Prostate gland (tissue), 2 donors: ENCODE measurements at regions not wholly inside any gene's neighbourhood (a gene's known extent, or its start where the extent isn't known, plus 50 kb on each side); places are given as distances from the start of the nearest gene placed in this dataset.

Experiments
- CTCF ChIP-seq, 4 experiments: fragments of 200-600 bp in 2 of 4; fragments of 450-650 bp in 2 of 4; sonication (generic) in 2 of 4; IDR thresholded peaks; 1 replicate in 3 of 4; 2 replicates in 1 of 4; pipeline ENCODE4 v1.5.1; 2016 to 2019; ENCODE audit warnings: antibody characterized with exemption in 4 of 4, mild to moderate bottlenecking in 2 of 4, moderate library complexity in 2 of 4
- POLR2A ChIP-seq: fragments of 450-650 bp; IDR thresholded peaks from one replicate; pipeline ENCODE4 v1.6.1; 2016; ENCODE audit warnings: antibody characterized with exemption, mild to moderate bottlenecking
- POLR2AphosphoS5 ChIP-seq: sonication (generic); formaldehyde crosslinking; IDR thresholded peaks from one replicate; pipeline ENCODE4 v1.6.1; 2017; ENCODE audit warnings: antibody characterized with exemption

GRCh38 chr5:68010740-68011139, 204.8 kb upstream of the PIK3R1 start:
- no peak for TF ChIP-seq CTCF (IDR thresholded peaks at IDR 0.05)
- TF ChIP-seq POLR2A: no peak
- no peak for TF ChIP-seq POLR2AphosphoS5
